ENCODE measurements at regions not wholly inside any gene's neighbourhood (a gene's known extent, or its start where the extent isn't known, plus 50 kb on each side); places are given as distances from the start of the nearest gene placed in this dataset.

DNA sequence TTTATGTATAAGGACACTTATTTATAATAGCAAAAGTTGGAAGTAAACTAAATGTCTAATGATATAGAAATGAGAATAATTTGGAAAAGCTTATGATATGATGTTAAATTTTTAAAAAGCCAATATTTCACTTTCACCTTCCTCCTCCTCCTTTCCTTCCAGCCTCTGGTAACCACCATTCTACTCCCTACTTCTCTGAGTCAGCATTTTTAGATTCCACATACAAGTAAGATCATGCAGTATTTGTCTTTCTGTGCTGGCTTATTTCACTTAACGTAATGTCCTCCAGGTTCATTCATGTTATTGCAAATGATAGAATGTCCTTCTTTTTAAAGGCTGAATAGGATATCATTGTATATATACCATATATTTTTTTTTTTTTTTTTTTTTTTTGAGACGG is 180.2 kb downstream of the RNF144B start:
- no peak for DNase-seq (ENCODE audit: low read depth)
- no peak overlapping the region for H3K4me3 ChIP-seq (ENCODE audit: low read depth, low read length)
- TF ChIP-seq, protein P1, sequence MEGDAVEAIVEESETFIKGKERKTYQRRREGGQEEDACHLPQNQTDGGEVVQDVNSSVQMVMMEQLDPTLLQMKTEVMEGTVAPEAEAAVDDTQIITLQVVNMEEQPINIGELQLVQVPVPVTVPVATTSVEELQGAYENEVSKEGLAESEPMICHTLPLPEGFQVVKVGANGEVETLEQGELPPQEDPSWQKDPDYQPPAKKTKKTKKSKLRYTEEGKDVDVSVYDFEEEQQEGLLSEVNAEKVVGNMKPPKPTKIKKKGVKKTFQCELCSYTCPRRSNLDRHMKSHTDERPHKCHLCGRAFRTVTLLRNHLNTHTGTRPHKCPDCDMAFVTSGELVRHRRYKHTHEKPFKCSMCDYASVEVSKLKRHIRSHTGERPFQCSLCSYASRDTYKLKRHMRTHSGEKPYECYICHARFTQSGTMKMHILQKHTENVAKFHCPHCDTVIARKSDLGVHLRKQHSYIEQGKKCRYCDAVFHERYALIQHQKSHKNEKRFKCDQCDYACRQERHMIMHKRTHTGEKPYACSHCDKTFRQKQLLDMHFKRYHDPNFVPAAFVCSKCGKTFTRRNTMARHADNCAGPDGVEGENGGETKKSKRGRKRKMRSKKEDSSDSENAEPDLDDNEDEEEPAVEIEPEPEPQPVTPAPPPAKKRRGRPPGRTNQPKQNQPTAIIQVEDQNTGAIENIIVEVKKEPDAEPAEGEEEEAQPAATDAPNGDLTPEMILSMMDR (IDR thresholded peaks at IDR 0.05; ENCODE audit: low read depth, low read length): no peak
- TF ChIP-seq MYC (IDR thresholded peaks at IDR 0.05; ENCODE audit: low read depth, low read length) (no peak), POLR2A (IDR thresholded peaks at IDR 0.05; ENCODE audit: extremely low read depth, insufficient read length) (no peak)
- TF ChIP-seq, protein P2, sequence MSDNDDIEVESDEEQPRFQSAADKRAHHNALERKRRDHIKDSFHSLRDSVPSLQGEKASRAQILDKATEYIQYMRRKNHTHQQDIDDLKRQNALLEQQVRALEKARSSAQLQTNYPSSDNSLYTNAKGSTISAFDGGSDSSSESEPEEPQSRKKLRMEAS (IDR thresholded peaks at IDR 0.05; ENCODE audit: low read depth, low read length): no peak

DNA sequence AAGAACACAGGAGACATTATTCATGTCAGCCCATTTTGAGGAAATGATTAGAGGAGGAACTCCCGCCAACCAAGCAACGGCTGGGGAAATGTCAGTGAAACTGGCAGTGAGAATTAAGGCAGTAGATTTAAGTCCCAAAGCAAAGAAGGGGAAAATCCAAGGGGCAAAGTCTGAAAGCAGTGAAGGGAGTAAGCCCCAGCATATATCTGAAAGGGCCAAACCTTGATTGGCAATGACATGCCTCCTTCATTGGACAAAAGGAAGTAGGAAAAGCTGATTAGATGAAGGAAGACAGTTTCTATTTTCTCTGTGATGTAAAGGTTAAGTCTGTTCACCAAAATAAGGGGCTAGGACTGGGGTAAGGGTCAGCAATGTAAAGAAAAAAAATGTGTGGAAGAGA is 190.3 kb downstream of the RNF144B start:
- no peak for DNase-seq (ENCODE audit: low read depth)
- H3K4me3 ChIP-seq (ENCODE audit: low read depth, low read length): no peak overlapping the region
- no peak for TF ChIP-seq MYC (IDR thresholded peaks at IDR 0.05; ENCODE audit: low read depth, low read length)

DNA sequence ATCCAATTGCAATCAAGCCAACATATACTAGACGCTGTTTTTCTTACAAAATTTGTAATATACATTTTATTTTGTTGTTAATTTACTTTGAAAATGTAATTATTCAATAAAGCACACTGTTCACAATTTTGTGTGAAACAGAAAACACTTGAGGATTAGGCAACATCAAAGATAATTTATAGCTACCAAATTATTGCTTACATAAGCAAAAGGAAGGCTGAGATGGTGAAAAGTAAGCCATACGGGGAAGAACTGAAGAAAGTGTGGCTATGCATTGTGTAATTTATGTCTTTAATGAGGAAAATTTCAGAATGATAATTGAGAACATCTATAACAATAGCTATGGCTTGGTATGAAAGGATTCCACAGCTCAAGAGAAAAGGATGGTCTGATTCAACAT is 192.0 kb downstream of the RNF144B start:
- TF ChIP-seq MYC (IDR thresholded peaks at IDR 0.05; ENCODE audit: low read depth, low read length) (no peak), POLR2A (IDR thresholded peaks at IDR 0.05; ENCODE audit: extremely low read depth, insufficient read length) (no peak)
- TF ChIP-seq, protein P1 (IDR thresholded peaks at IDR 0.05; ENCODE audit: low read depth, low read length): no peak
- TF ChIP-seq, protein P2 (IDR thresholded peaks at IDR 0.05; ENCODE audit: low read depth, low read length): no peak

DNA sequence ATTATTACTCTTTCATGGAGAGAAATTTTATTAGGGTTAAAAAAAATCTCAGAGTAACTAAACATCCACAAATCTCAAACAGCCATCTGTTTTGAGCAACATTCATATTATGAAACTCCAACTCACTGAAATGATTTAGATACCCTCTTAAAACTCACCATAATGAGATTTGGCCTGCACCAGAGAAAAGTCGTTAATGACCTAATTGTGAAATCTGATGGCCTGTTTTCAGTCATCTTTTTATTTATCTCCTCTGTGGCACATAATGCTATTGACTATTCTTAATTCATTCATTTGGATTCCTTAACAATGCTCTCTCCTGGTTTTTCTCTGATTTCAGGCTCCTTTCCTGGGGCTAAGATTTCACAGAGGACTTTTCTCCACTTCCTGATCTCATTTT is 192.7 kb downstream of the RNF144B start:
- no peak overlapping the region for H3K4me3 ChIP-seq (ENCODE audit: low read depth, low read length)
- DNase-seq (ENCODE audit: low read depth): no peak
- TF ChIP-seq, protein P1 (IDR thresholded peaks at IDR 0.05; ENCODE audit: low read depth, low read length): no peak
- TF ChIP-seq POLR2A (IDR thresholded peaks at IDR 0.05; ENCODE audit: extremely low read depth, insufficient read length) (no peak), MYC (IDR thresholded peaks at IDR 0.05; ENCODE audit: low read depth, low read length) (no peak)
- TF ChIP-seq, protein P2 (IDR thresholded peaks at IDR 0.05; ENCODE audit: low read depth, low read length): no peak

More for the DNA sequence above, 192.0 kb downstream of the RNF144B start:
- no peak overlapping the region for H3K4me3 ChIP-seq (ENCODE audit: low read depth, low read length)
- DNase-seq (ENCODE audit: low read depth): no peak

DNA sequence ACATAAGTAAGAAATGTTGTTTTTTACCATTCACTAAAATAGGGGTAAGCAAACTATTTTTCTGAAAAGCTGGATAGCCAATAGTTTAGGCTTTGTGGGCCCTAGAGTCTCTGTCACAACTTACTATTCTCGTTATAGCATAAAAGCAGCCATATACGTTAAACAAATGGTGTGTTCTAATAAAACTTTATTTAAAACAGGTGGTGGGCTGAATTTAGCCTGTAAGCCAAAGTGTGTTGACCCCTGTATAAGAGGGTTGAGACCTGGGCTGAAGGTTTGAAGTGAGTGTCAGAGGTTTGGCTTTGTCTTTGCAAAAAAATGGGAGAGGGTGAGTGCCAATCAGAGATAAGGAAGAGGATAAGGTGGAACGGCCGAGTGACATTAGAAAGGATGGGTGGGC is 197.2 kb downstream of the RNF144B start:
- no peak for DNase-seq (ENCODE audit: low read depth)
- H3K4me3 ChIP-seq (ENCODE audit: low read depth, low read length): no peak overlapping the region
- TF ChIP-seq, protein P1 (IDR thresholded peaks at IDR 0.05; ENCODE audit: low read depth, low read length): no peak
- no peak for TF ChIP-seq POLR2A (IDR thresholded peaks at IDR 0.05; ENCODE audit: extremely low read depth, insufficient read length)
- TF ChIP-seq, protein P2 (IDR thresholded peaks at IDR 0.05; ENCODE audit: low read depth, low read length): no peak

DNA sequence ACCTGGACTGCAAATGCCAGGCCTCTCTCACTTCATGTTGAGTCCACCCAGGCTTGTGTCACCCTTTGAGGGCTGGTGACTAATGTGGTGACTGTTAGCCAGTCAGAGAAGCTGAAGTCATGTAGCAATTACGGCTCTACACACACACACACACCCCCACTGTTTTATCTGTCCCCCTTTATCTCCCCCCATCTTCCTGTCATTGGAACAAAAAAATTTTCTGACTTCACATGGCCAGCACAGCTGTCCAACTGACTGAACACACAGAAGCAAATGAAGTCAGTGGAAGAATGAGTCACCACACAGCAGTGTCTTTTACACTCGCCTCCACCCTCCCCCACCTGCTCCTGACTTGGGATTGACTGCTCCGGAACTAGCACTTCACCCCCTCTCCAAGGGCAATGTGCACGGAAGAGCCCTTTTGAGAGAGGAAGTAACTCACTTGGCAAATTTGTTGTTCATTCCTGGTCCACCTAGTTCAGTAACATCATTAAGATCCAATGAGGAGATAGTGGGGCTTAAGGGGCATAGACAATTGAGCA is 198.0 kb downstream of the RNF144B start:
- DNase-seq (ENCODE audit: low read depth): peak; percentile 24
- TF ChIP-seq MYC (IDR thresholded peaks at IDR 0.05; ENCODE audit: low read depth, low read length) (no peak), POLR2A (IDR thresholded peaks at IDR 0.05; ENCODE audit: extremely low read depth, insufficient read length) (no peak)
- TF ChIP-seq, protein P1 (IDR thresholded peaks at IDR 0.05; ENCODE audit: low read depth, low read length): no peak
- TF ChIP-seq, protein P2 (IDR thresholded peaks at IDR 0.05; ENCODE audit: low read depth, low read length): no peak
- no peak overlapping the region for H3K4me3 ChIP-seq (ENCODE audit: low read depth, low read length)
